AG04449 (cell line): ENCODE measurements at regions not wholly inside any gene's neighbourhood (a gene's known extent, or its start where the extent isn't known, plus 50 kb on each side); places are given as distances from the start of the nearest gene placed in this dataset.

Source experiments
- CTCF ChIA-PET: fragments of 350-600 bp; formaldehyde crosslinking; extraction: SDS; loops from one replicate; lab custom pipeline; 2021; ENCODE audit warnings: antibody characterized with exemption; lab: Yijun Ruan, JAX
- POLR2A ChIA-PET: fragments of 400-600, 350-600 bp; formaldehyde crosslinking; extraction: SDS; loops from one replicate; lab custom pipeline; 2020; ENCODE audit warnings: antibody characterized with exemption, inconsistent platforms; lab: Yijun Ruan, JAX
- DNase-seq: peaks from one replicate; pipeline ENCODE4 v3.0.0-alpha.2; 2010; ENCODE audit warnings: low read depth, low spot score
- H3K4me3 ChIP-seq: 2 replicates; pipeline ENCODE4 v1.5.1; 2011; ENCODE audit warnings: low read depth, mild to moderate bottlenecking, control low read depth, low read length
- CTCF ChIP-seq: IDR thresholded peaks from one replicate; pipeline ENCODE4 v1.5.1; 2011; ENCODE audit warnings: mild to moderate bottlenecking, moderate library complexity, low read length, control low read depth, inconsistent platforms; ENCODE audit not compliant: insufficient read depth; ENCODE audit errors: missing control alignments

GRCh38 chr1:227374846-227375245 lies 56.6 kb upstream of the CDC42BPA start:
- TF ChIP-seq CTCF: no peak
- POLR2A ChIA-PET: no interaction called here
- H3K4me3 ChIP-seq: no peak overlapping the region
- CTCF ChIA-PET: no interaction called here
- DNase-seq: no peak

- ChIA-PET CTCF (no interaction called here), POLR2A (no interaction called here)
- no peak for TF ChIP-seq CTCF
- no peak for DNase-seq
- H3K4me3 ChIP-seq: no peak overlapping the region
Measured at GRCh38 chr1:227372726-227373130, 54.4 kb upstream of the CDC42BPA start.

GRCh38 chr1:227370533-227371254 lies 52.4 kb upstream of the CDC42BPA start:
- POLR2A ChIA-PET: no interaction called here
- CTCF ChIA-PET: interaction anchor here (1.5 kb wide), 1 partner anchor 11 kb away, joined by 4 read pairs; no protein-coding TSS in a partner anchor

DNA sequence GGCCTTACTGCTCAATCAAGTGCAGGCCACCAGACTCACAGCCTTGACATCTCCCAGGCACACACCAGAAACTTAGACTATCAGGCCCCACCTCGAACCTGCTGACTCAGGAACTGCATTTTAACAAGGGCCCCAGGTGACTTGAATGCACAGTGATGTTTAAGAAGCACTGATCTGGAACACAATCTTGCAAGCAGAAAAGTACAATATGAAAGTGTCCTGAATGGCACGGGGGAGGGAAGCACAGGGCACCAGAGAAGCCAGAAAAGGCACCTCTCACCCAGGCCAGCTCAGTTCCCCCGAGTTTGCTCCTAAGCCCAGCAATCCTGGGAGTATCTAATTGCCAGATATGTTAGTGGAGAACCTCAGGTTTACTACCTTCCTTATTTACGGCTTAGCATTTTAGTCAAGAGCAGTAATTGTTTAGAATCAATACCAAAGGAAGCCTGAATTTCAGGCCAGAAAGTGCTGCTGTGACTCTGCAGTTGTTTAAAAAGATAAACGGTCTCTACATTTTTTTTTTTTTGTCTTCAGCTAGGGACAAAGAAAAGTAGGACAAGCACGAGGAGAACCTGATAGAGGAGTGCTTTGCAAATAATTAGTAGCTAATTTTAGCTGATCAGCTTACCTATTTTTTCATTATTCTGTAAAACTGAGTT lies 50.9 kb upstream of the CDC42BPA start:
- ChIA-PET POLR2A (no interaction called here), CTCF (interaction anchor here (1.0 kb wide), 1 partner anchor 24 kb away, joined by 3 read pairs; no protein-coding TSS in a partner anchor)
- no peak for DNase-seq

More at GRCh38 chr1:227370533-227371254, 52.4 kb upstream of the CDC42BPA start:
- H3K4me3 ChIP-seq: no peak overlapping the region
- DNase-seq: no peak
- no peak for TF ChIP-seq CTCF

More for the DNA sequence above, 50.9 kb upstream of the CDC42BPA start:
- H3K4me3 ChIP-seq: no peak overlapping the region
- no peak for TF ChIP-seq CTCF
